ENCODE measurements at regions not wholly inside any gene's neighbourhood (a gene's known extent, or its start where the extent isn't known, plus 50 kb on each side); places are given as distances from the start of the nearest gene placed in this dataset.

- TF ChIP-seq POLR2A (IDR thresholded peaks at IDR 0.05; ENCODE audit: low read depth, low read length) (no peak), TAF1 (IDR thresholded peaks at IDR 0.05; ENCODE audit: low read depth, low read length) (no peak), POLR2AphosphoS5 (IDR thresholded peaks at IDR 0.05; ENCODE audit: low read depth, low read length) (no peak), SPI1 (IDR thresholded peaks at IDR 0.05; ENCODE audit: low read depth, low read length) (no peak), POU2F2 (IDR thresholded peaks at IDR 0.05; ENCODE audit: low read depth, low read length) (no peak)
These were observed 74.4 kb upstream of the CHODL start for GRCh38 chr21:18170221-18170620.

All from GM12891 (cell line).